ENCODE measurements at regions not wholly inside any gene's neighbourhood (a gene's known extent, or its start where the extent isn't known, plus 50 kb on each side); places are given as distances from the start of the nearest gene placed in this dataset.

GRCh38 chr9:36745977-36746376 is 173.3 kb downstream of the MELK start:
- Histone ChIP-seq H3K4me2 (ENCODE audit: insufficient read depth, insufficient read length, low read length) (no peak overlapping the region), H3K9ac (ENCODE audit: extremely low read depth, insufficient read length, low read length) (no peak overlapping the region), H3K14ac (ENCODE audit: insufficient read depth, low read length) (no peak overlapping the region; the same call in 1 of the 2 replicates), H3K9me3 (ENCODE audit: control insufficient read depth, low read depth, low read length) (no peaks in the 10 kb centered on the region), H2BK120ac (ENCODE audit: low read depth, low read length, poor library complexity, severe bottlenecking) (no peak overlapping the region), H3K27me3 (ENCODE audit: insufficient read depth, low read length) (no peaks in the 10 kb centered on the region; the same call in 1 of the 2 replicates), H2BK15ac (ENCODE audit: low read depth, low read length) (no peak overlapping the region), H4K91ac (ENCODE audit: insufficient read length, low read depth, low read length) (no peak overlapping the region), H3K27ac (ENCODE audit: insufficient read length, low read depth, low read length) (no peak overlapping the region), H2BK20ac (ENCODE audit: low read depth, low read length, poor library complexity, severe bottlenecking) (no peak overlapping the region), H3K4ac (ENCODE audit: low read depth, low read length) (no peak overlapping the region), H2BK12ac (ENCODE audit: insufficient read length, low read depth, low read length) (no peak overlapping the region), H2BK5ac (ENCODE audit: insufficient read length, low read length) (no peak overlapping the region), H3K56ac (ENCODE audit: insufficient read length, low read depth, low read length) (no peak overlapping the region), H3K23me2 (ENCODE audit: insufficient read length, low read depth, low read length, poor library complexity, severe bottlenecking) (no peaks in the 10 kb centered on the region), H3T11ph (ENCODE audit: low read length) (no peak overlapping the region), H2AFZ (ENCODE audit: low read length) (no peak overlapping the region), H4K8ac (replicated peaks; ENCODE audit: insufficient read length, low read depth, low read length) (no peak overlapping the region), H3K18ac (ENCODE audit: insufficient read length, low read depth, low read length) (no peak overlapping the region), H4K5ac (ENCODE audit: insufficient read length, low read depth, low read length) (no peak overlapping the region), H4K20me1 (ENCODE audit: control insufficient read depth, insufficient read depth, insufficient read length) (no peaks in the 10 kb centered on the region), H3K79me1 (ENCODE audit: insufficient read depth, low read depth, low read length, poor library complexity, severe bottlenecking) (no peaks in the 10 kb centered on the region), H3K4me1 (ENCODE audit: insufficient read depth, low read length) (no peaks in the 10 kb centered on the region), H3K23ac (ENCODE audit: insufficient read length, low read depth, low read length) (no peak overlapping the region), H3K79me2 (ENCODE audit: insufficient read depth, low read length) (no peaks in the 10 kb centered on the region), H2AK5ac (ENCODE audit: insufficient read length, low read length) (no peak overlapping the region)
- Mint-ChIP-seq H3K27me3 (ENCODE audit: low read depth) (peaks cover 25% of the 10 kb centered on the region), H3K36me3 (ENCODE audit: insufficient read depth in 1 of 3, low read depth in 3 of 3) (no peaks in the 10 kb centered on the region), H3K4me1 (peaks cover 8 to 12% of the 10 kb centered on the region in 2 experiments; a peak in 3 of 4 replicates), H3K27ac (peak overlapping the region in 1 of 3 experiments; percentile 41; a peak in 1 of 7 replicates), H3K4me3 (no peak overlapping the region), H3K9me3 (no peaks in the 10 kb centered on the region)
- DNase-seq: no peak
- TF ChIP-seq CTCF (conservative IDR thresholded peaks at IDR 0.05): no peak
- no CpG with 5 or more reads among the region's 11 CpGs for WGBS (ENCODE audit: extremely low coverage, insufficient read length, low lambda C conversion rate)

All from H9 (cell line).